ENCODE measurements at regions not wholly inside any gene's neighbourhood (a gene's known extent, or its start where the extent isn't known, plus 50 kb on each side); places are given as distances from the start of the nearest gene placed in this dataset.
"Not testable (repeated sequence)": the region's sequence is repeated elsewhere in the genome, so short reads cannot be mapped to it uniquely, and the experiment has no call there.

DNA sequence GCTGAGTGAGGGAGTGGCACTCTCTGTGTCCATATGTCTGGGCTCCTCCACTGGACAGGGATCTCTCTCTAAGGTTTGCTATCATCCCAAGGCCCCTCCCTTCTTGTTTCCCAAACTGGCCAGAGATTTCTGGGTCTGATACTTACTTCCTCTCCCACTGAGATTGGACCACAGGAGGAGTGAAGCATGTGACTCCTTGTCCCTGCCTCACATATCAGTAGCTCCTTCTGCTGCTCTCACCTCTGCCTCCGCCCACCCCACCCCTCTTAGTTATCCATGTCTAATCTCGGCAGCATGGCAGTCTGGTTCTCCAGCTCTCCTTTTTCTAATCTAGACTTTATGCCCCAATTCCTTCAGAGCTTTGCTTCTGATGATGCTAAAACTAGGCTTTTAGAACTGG, 223.1 kb downstream of the RPLP1 start:
- Histone ChIP-seq H3K4me3 (ENCODE audit: insufficient read depth, low read depth, low read length) (no peak overlapping the region), H3K36me3 (replicated peaks; ENCODE audit: control insufficient read depth, insufficient read depth, low read length) (no peaks in the 10 kb centered on the region), H3K27me3 (ENCODE audit: control insufficient read depth, insufficient read depth, low read length) (no peaks in the 10 kb centered on the region)
- DNase-seq = no peak

DNA sequence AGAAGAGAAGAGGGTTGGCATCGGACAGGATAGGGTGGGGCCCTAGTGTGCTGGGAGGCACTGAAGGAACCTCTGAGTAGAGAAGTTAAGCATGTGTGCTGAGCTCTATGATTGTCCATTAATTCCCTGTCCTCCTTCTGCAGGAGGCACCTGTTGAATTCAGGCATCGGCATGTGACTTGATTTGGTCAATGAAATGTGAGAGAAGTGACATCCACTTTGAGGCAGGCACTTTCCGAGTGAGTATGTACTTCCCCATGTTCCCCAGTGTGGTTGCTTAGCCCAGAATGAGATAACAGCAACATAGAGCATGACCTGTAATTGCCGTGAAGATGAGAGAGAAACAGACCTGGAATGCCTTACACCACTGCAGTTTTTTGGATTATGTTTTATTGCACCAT, 224.8 kb downstream of the RPLP1 start:
- H3K27me3 ChIP-seq (ENCODE audit: control insufficient read depth, insufficient read depth, low read length) = no peaks in the 10 kb centered on the region
- H3K36me3 ChIP-seq (replicated peaks; ENCODE audit: control insufficient read depth, insufficient read depth, low read length) = no peaks in the 10 kb centered on the region
- H3K4me3 ChIP-seq (ENCODE audit: insufficient read depth, low read depth, low read length) = no peak overlapping the region
- DNase-seq = no peak

GRCh38 chr15:69679623-69680228, 227.1 kb downstream of the RPLP1 start:
- Histone ChIP-seq H3K27me3 (ENCODE audit: control insufficient read depth, insufficient read depth, low read length) (no peaks in the 10 kb centered on the region), H3K4me3 (ENCODE audit: insufficient read depth, low read depth, low read length) (no peak overlapping the region), H3K36me3 (replicated peaks; ENCODE audit: control insufficient read depth, insufficient read depth, low read length) (no peaks in the 10 kb centered on the region)
- no peak for DNase-seq

DNA sequence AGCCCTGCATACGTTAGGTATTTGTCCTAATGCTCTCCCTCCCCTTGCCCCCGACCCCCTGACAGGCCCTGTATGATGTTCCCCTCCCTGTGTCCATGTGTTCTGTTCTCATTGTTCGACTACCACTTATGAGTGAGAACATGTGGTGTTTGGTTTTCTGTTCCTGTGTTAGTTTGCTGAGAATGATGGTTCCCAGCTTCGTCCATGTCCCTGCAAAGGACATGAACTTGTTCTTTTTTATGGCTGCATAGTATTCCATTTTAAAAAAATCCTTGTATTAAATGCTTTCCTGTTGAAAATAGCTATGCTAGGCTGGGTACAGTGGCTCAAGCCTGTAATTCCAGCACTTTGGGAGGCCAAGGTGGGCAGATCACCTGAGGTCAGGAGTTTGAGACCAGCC, 232.2 kb downstream of the RPLP1 start:
- not testable (repeated sequence) for DNase-seq; H3K27me3 ChIP-seq (ENCODE audit: control insufficient read depth, insufficient read depth, low read length); H3K4me3 ChIP-seq (ENCODE audit: insufficient read depth, low read depth, low read length); H3K36me3 ChIP-seq (replicated peaks; ENCODE audit: control insufficient read depth, insufficient read depth, low read length)

DNA sequence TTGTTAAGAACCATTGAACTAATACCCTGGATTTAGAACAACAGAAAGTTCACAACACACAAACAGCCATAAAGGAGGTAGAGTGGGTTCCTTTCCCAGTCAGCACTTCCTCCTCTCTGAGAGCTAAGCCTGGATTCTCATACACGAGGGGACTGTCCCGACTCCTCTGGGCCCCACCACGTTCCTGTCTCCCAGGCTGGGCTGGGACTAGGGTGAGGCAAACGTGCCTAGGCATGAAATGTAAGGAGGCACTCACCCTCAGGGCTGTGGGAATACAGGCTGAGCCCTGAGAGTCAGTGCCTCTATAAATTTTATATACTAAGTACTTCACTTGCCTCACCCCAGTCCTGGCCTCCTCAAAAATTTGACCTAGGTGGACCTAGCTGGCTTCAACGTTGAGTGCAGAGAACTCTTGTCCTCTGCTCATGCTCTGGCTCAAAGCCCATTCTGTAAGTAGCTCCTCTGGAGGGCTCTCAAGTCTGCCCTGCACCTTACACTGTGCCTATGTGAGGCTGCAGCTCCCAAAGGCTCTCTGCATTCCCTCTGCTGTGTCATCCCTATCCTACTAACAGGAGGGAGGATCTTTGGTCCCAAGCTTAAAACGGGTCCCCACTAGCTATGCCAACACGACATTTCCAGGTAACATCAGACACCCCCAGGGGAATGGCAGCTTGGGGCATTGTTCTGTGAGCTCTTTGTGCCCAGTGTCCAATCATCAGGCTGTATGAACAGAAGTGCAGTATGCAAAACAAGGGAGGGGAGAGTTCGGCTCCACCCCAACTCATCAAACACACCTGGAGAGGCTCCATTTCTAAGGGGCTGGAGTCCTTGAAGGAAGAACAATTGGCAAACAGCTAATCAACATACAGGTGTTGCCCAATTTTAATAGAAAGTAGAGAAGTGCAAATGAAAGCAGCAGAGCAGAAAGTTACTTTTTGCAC, 233.2 kb downstream of the RPLP1 start:
- Histone ChIP-seq H3K36me3 (replicated peaks; ENCODE audit: control insufficient read depth, insufficient read depth, low read length) (no peaks in the 10 kb centered on the region), H3K27me3 (ENCODE audit: control insufficient read depth, insufficient read depth, low read length) (no peaks in the 10 kb centered on the region), H3K4me3 (ENCODE audit: insufficient read depth, low read depth, low read length) (no peak overlapping the region)
- no peak for DNase-seq

- no peaks in the 10 kb centered on the region for H3K36me3 ChIP-seq (replicated peaks; ENCODE audit: control insufficient read depth, insufficient read depth, low read length)
- no peaks in the 10 kb centered on the region for H3K27me3 ChIP-seq (ENCODE audit: control insufficient read depth, insufficient read depth, low read length)
- H3K4me3 ChIP-seq (ENCODE audit: insufficient read depth, low read depth, low read length) = no peak overlapping the region
- no peak for DNase-seq
These were observed 234.0 kb downstream of the RPLP1 start for GRCh38 chr15:69686626-69687025.

DNA sequence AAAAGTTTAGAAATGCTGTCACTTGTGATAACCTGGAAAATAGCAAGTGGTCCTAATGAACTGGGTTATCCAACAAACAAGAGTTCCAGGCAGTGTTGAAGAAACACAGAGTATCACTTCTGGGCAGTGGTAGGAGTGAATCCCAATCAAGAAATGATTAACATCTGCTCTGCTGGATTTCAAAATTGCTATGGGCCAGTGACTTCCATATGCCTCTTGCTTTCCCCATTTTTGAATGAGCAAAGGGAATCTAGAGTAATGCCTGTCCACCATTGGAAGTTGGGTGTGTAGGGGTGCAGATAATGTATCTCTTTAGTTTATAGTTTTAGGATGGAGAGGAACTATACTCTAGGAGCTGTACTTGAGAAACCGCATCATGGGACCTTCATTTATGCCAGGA, 236.5 kb downstream of the RPLP1 start:
- H3K27me3 ChIP-seq (ENCODE audit: control insufficient read depth, insufficient read depth, low read length) = no peaks in the 10 kb centered on the region
- DNase-seq = no peak
- no peaks in the 10 kb centered on the region for H3K36me3 ChIP-seq (replicated peaks; ENCODE audit: control insufficient read depth, insufficient read depth, low read length)
- H3K4me3 ChIP-seq (ENCODE audit: insufficient read depth, low read depth, low read length) = no peak overlapping the region

GRCh38 chr15:69691307-69692015, 238.8 kb downstream of the RPLP1 start:
- Histone ChIP-seq H3K36me3 (replicated peaks; ENCODE audit: control insufficient read depth, insufficient read depth, low read length) (no peaks in the 10 kb centered on the region), H3K4me3 (ENCODE audit: insufficient read depth, low read depth, low read length) (no peak overlapping the region), H3K27me3 (ENCODE audit: control insufficient read depth, insufficient read depth, low read length) (no peaks in the 10 kb centered on the region)
- no peak for DNase-seq

DNA sequence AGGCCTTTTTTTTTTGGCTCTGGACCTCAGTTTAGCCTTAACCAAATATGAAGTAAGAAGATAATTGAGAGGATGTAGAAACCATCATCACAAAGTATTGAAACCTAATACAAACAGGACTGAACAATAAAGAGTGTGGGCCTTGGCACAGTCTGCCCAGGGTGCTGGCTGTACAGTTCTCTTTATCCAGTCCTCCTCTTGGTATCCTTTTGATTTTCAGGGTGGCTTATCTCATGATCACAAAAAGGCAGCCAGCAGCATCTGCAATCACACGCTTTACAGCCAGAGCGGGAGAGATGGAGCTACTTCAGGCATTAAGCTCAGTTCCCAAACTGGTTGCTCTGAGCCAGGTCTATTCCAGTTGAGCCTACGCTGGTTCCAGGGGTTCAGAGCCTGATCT, 239.7 kb downstream of the RPLP1 start:
- Histone ChIP-seq H3K27me3 (ENCODE audit: control insufficient read depth, insufficient read depth, low read length) (no peaks in the 10 kb centered on the region), H3K36me3 (replicated peaks; ENCODE audit: control insufficient read depth, insufficient read depth, low read length) (no peaks in the 10 kb centered on the region), H3K4me3 (ENCODE audit: insufficient read depth, low read depth, low read length) (no peak overlapping the region)
- no peak for DNase-seq

DNA sequence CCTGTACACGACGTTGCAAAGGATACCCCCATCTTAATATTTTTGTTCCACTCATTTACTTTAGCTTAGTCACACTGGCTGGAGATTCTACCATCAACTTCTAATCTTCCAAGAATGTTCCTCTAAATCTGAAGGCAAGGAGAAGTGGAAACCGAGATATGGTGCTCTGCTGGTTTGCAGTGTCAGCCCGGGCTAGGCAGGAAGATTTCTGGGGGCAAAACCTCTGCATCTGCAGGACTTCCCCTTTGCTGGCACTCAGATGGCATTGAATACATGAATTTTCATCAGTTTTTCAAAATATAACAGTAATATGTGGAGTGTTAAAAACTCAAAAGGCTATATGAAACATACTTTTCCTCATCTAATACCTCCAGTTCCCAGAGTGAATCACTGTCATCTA, 240.4 kb downstream of the RPLP1 start:
- H3K4me3 ChIP-seq (ENCODE audit: insufficient read depth, low read depth, low read length) = no peak overlapping the region
- no peak for DNase-seq
- H3K27me3 ChIP-seq (ENCODE audit: control insufficient read depth, insufficient read depth, low read length) = no peaks in the 10 kb centered on the region
- no peaks in the 10 kb centered on the region for H3K36me3 ChIP-seq (replicated peaks; ENCODE audit: control insufficient read depth, insufficient read depth, low read length)

GRCh38 chr15:69696946-69697345, 244.3 kb downstream of the RPLP1 start:
- no peaks in the 10 kb centered on the region for H3K36me3 ChIP-seq (replicated peaks; ENCODE audit: control insufficient read depth, insufficient read depth, low read length)
- no peak overlapping the region for H3K4me3 ChIP-seq (ENCODE audit: insufficient read depth, low read depth, low read length)
- no peak for DNase-seq
- no peaks in the 10 kb centered on the region for H3K27me3 ChIP-seq (ENCODE audit: control insufficient read depth, insufficient read depth, low read length)

DNA sequence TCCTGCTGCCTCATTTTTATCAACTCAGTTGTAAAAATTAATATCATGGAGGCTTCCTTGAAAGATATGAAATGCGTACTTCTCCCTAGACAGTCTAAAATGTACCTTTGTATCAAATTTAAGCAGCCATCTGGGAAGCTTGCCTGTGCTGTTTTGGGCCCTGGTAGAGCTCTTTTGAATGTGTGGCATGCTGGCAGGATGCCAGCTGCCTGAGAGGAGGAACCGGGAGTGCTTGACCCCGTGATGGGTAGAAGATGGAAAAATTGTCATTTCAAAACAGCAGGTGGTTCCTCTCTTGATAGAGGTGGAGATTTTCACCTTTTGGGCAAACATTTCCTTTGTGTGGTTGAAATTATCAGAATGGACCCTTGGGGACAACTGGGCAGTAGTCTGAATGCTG, 245.3 kb downstream of the RPLP1 start:
- no peak overlapping the region for H3K4me3 ChIP-seq (ENCODE audit: insufficient read depth, low read depth, low read length)
- DNase-seq = no peak
- no peaks in the 10 kb centered on the region for H3K36me3 ChIP-seq (replicated peaks; ENCODE audit: control insufficient read depth, insufficient read depth, low read length)
- no peaks in the 10 kb centered on the region for H3K27me3 ChIP-seq (ENCODE audit: control insufficient read depth, insufficient read depth, low read length)

GRCh38 chr15:69699096-69699495, 246.5 kb downstream of the RPLP1 start:
- Histone ChIP-seq H3K4me3 (ENCODE audit: insufficient read depth, low read depth, low read length) (no peak overlapping the region), H3K27me3 (ENCODE audit: control insufficient read depth, insufficient read depth, low read length) (no peaks in the 10 kb centered on the region), H3K36me3 (replicated peaks; ENCODE audit: control insufficient read depth, insufficient read depth, low read length) (no peaks in the 10 kb centered on the region)
- no peak for DNase-seq

GRCh38 chr15:69700380-69700779, 247.8 kb downstream of the RPLP1 start:
- Histone ChIP-seq H3K36me3 (replicated peaks; ENCODE audit: control insufficient read depth, insufficient read depth, low read length) (no peaks in the 10 kb centered on the region), H3K27me3 (ENCODE audit: control insufficient read depth, insufficient read depth, low read length) (no peaks in the 10 kb centered on the region), H3K4me3 (ENCODE audit: insufficient read depth, low read depth, low read length) (no peak overlapping the region)
- DNase-seq = no peak

DNA sequence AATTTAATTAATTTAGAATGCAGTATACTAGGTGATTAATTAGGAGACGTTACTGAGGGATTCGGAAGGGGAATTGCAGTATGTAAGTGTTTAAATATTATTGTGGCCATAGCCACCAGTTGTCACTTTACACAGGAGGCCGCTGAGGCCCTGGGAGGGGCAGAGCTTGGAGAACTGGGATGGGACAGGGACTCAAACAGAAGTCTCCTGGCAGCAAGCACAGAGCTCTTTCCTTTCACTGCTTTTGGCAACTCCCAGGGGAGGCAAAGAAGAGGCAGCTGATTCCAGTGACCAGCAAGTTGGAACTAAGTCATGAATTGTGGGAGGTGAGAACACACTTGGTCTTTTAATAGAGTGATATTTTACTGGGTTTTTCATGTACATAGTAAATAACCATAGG, 248.6 kb downstream of the RPLP1 start:
- Histone ChIP-seq H3K4me3 (ENCODE audit: insufficient read depth, low read depth, low read length) (no peak overlapping the region), H3K27me3 (ENCODE audit: control insufficient read depth, insufficient read depth, low read length) (no peaks in the 10 kb centered on the region), H3K36me3 (replicated peaks; ENCODE audit: control insufficient read depth, insufficient read depth, low read length) (no peaks in the 10 kb centered on the region)
- DNase-seq = no peak
